Memory B cell (primary cell): ENCODE measurements at regions not wholly inside any gene's neighbourhood (a gene's known extent, or its start where the extent isn't known, plus 50 kb on each side); places are given as distances from the start of the nearest gene placed in this dataset.
"Not testable (repeated sequence)": the region's sequence is repeated elsewhere in the genome, so short reads cannot be mapped to it uniquely, and the experiment has no call there.

Source experiments
- ATAC-seq: fragments of 150-1000 bp; cut with Tn5 transposase; 2 replicates; pipeline ENCODE4 v1.10.0; 2021; ENCODE audit warnings: low read depth, mild to moderate bottlenecking, moderate library complexity
- DNase-seq, 2 donors: peaks; one replicate each; pipeline ENCODE4 v3.0.0; 2022; ENCODE audit warnings: low spot score in 2 of 2
- H3K27ac Mint-ChIP-seq: one replicate; pipeline ENCODE4 v1.8.0; 2022; ENCODE audit warnings: mild to moderate bottlenecking, moderate library complexity, mixed read lengths
- H3K27me3 Mint-ChIP-seq: one replicate; pipeline ENCODE4 v1.8.0; 2022; ENCODE audit warnings: mixed read lengths
- H3K36me3 Mint-ChIP-seq: one replicate; pipeline ENCODE4 v1.8.0; 2022; ENCODE audit warnings: mild to moderate bottlenecking, mixed read lengths
- H3K4me1 Mint-ChIP-seq: one replicate; pipeline ENCODE4 v1.8.0; 2022; ENCODE audit warnings: mixed read lengths
- H3K4me3 Mint-ChIP-seq: one replicate; pipeline ENCODE4 v1.8.0; 2022; ENCODE audit warnings: mild to moderate bottlenecking, moderate library complexity, mixed read lengths
- H3K9me3 Mint-ChIP-seq: one replicate; pipeline ENCODE4 v1.8.0; 2022; ENCODE audit warnings: mixed read lengths

DNA sequence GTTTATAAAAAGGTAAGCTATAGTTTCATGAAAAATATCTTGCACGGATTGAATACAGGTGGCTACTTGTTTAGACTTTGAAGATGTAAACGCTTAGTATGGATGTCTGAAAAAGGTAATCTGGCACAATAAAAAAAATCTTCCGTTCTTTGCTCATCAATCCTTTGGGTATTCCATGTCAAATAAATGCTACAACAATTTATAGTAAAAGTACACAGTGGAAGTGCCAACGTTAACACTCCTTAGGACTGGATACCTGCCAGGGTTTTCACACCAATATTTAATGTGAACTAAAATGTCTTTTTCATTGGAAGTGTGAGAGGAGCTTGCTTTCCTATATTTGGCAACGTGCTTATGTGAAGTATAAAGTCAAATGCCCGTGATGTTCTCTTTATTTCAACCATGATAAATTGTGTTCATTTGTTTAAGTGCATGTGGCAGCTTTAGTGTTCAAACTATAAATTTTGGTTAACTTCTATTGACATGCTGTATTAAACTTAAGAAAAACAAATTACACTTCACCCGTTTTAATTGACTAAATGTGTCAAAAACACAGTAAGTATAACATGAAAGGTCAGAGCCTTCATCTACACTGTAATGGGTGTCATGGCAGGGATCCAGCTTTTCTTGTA, 121.7 kb upstream of the HAND2 start:
- H3K27me3 Mint-ChIP-seq: no peaks in the 10 kb centered on the region
- no peaks in the 10 kb centered on the region for H3K4me1 Mint-ChIP-seq
- DNase-seq: no peak
- H3K36me3 Mint-ChIP-seq: no peaks in the 10 kb centered on the region
- H3K4me3 Mint-ChIP-seq: no peak overlapping the region
- H3K9me3 Mint-ChIP-seq: no peaks in the 10 kb centered on the region
- ATAC-seq: no peak
- no peak overlapping the region for H3K27ac Mint-ChIP-seq

DNA sequence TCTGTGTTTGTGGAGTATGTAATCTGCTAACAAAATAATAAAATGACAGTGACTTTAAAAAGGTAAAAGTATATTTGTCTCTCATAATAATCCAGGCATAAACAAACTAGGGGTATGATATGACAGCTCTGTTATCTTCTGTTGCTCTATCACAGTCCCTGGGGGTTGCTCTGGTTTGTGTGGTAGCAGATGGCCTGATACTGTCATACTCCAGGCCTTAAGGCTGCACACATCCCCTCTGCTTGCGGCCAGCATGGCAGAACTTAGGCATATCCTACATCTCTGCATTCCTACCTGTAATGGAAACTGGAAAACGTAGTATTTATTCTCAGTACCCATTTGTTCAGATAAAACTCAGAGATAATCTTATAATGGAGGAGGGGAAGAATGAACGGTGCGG, 117.9 kb upstream of the HAND2 start:
- DNase-seq: no peak
- Mint-ChIP-seq H3K27me3 (no peaks in the 10 kb centered on the region), H3K4me1 (no peaks in the 10 kb centered on the region), H3K27ac (no peak overlapping the region), H3K4me3 (no peak overlapping the region), H3K9me3 (no peaks in the 10 kb centered on the region), H3K36me3 (no peaks in the 10 kb centered on the region)
- no peak for ATAC-seq

DNA sequence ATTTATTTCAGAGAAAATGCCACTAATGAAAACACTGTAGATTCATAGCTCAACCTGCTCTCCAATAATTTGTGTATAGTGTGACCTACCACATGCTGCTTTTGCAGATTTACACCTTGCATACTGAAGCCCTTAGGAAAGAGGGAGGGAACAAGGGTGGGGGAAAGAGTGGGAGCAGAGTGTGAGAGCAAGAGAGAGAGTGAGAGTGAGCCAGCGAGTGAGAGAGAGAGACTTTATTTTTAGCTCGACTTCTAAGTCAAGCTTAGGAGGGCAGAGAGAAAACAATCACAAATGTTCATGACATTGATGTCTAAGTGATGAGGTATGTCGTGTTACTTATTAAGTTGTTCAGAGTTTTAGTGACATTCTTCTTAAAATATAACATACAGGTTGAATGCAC, 112.5 kb upstream of the HAND2 start:
- H3K27ac Mint-ChIP-seq: no peak overlapping the region
- no peak overlapping the region for H3K4me3 Mint-ChIP-seq
- no peaks in the 10 kb centered on the region for H3K36me3 Mint-ChIP-seq
- no peaks in the 10 kb centered on the region for H3K4me1 Mint-ChIP-seq
- no peaks in the 10 kb centered on the region for H3K27me3 Mint-ChIP-seq
- peaks cover 2% of the 10 kb centered on the region for H3K9me3 Mint-ChIP-seq
- DNase-seq (no peak), ATAC-seq (no peak)

DNA sequence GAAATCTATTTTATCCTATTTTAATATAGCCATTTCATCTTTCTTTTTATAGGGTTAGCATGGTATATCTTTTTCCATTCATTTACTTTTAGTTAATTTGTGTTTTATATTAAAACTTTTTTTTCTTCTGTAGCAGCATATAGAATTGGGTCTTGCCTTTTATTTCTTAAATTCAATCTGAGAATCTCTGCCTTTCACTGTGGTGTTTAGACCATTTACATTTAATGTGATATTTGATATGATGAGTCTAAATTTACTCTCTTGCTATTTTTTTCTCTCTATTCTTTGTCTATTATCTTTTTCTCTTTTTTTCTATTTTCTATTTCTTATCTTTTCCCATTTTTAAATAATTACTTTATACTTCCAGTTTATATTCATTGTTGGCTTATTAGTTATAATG, 105.4 kb upstream of the HAND2 start:
- Mint-ChIP-seq H3K4me1 (no peaks in the 10 kb centered on the region), H3K36me3 (no peaks in the 10 kb centered on the region), H3K27me3 (no peaks in the 10 kb centered on the region), H3K9me3 (peaks cover 12% of the 10 kb centered on the region), H3K27ac (no peak overlapping the region), H3K4me3 (no peak overlapping the region)
- DNase-seq: no peak
- ATAC-seq: no peak

DNA sequence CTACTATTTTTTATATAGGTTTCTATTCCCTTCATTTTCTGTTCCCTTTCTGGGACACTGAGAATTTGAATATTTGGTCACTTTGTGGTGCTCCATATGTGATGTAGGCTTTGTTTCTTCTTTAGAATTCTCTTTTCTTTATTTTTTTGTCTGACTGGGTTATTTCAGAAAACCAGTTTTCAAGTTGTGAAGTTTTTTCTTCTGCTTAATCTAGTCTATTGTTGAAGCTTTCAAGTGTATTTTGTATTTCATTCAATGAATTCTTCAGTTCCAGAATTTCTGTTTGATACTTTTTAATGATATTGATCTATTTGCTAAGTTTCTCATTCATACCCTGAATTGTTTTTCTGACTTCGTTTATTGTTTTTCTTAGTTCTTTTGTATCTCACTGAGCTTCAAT, 96.2 kb upstream of the HAND2 start:
- H3K27ac Mint-ChIP-seq: no peak overlapping the region
- no peaks in the 10 kb centered on the region for H3K4me1 Mint-ChIP-seq
- H3K36me3 Mint-ChIP-seq: no peaks in the 10 kb centered on the region
- H3K4me3 Mint-ChIP-seq: no peak overlapping the region
- ATAC-seq (no peak), DNase-seq (no peak)
- no peaks in the 10 kb centered on the region for H3K27me3 Mint-ChIP-seq
- H3K9me3 Mint-ChIP-seq: peaks cover 16% of the 10 kb centered on the region

DNA sequence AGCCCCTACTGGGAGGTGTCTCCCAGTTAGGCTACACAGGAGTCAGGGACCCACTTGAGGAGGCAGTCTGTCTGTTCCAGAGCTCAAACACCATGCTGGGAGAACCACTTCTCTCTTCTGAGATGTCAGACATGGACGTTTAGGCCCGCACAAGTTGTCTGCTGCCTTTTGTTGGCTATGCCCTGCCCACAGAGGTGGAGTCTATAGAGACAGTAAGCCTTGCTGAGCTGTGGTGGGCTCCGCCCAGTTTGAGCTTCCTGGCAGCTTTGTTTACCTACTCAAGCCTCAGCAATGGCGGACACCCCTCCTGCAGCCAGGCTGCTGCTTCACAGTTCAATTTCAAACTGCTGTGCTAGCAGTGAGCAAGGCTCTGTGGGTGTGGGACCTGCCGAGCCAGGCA, 88.6 kb upstream of the HAND2 start:
- not testable (repeated sequence) for H3K27me3 Mint-ChIP-seq, H3K36me3 Mint-ChIP-seq, ATAC-seq, H3K4me3 Mint-ChIP-seq, H3K4me1 Mint-ChIP-seq, H3K27ac Mint-ChIP-seq, DNase-seq
- peaks cover 14% of the 10 kb centered on the region for H3K9me3 Mint-ChIP-seq

DNA sequence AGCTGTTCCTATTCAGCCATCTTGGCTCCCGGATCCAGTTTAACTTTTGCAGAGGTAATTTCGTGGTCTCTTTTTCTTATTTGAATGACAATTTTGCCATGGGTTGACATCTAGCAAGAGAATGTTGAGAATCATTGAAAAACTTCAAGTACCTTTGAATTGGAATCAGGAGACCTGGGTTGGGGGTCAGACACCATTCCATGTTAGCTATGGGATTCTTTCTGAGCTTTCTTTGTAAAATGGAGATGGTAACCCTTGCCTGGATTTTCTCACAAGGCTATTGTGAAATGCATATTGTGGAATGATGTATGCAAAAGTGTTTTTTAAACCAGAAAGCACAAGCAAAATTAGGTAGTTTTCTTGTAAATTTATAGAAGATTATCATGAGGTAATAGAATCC, 79.1 kb upstream of the HAND2 start:
- Mint-ChIP-seq H3K36me3 (no peaks in the 10 kb centered on the region), H3K27ac (no peak overlapping the region), H3K27me3 (peaks cover 3% of the 10 kb centered on the region), H3K4me3 (no peak overlapping the region), H3K9me3 (peaks cover 14% of the 10 kb centered on the region), H3K4me1 (no peaks in the 10 kb centered on the region)
- ATAC-seq (no peak), DNase-seq (no peak)

DNA sequence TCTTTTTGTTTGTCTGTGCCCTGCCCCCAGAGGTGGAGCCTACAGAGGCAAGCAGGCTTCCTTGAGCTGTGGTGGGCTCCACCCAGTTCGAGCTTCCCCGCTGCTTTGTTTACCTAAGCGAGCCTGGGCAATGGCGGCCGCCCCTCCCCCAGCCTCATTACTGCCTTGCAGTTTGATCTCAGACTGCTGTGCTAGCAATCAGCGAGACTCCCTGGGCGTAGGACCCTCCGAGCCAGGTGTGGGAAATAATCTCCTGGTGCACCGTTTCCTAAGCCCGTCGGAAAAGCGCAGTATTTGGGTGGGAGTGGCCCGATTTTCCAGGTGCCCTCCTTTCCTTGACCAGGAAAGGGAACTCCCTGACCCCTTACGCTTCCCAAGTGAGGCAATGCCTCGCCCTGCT, 78.6 kb upstream of the HAND2 start:
- H3K9me3 Mint-ChIP-seq: peaks cover 14% of the 10 kb centered on the region
- H3K36me3 Mint-ChIP-seq, ATAC-seq: not testable (repeated sequence)

DNA sequence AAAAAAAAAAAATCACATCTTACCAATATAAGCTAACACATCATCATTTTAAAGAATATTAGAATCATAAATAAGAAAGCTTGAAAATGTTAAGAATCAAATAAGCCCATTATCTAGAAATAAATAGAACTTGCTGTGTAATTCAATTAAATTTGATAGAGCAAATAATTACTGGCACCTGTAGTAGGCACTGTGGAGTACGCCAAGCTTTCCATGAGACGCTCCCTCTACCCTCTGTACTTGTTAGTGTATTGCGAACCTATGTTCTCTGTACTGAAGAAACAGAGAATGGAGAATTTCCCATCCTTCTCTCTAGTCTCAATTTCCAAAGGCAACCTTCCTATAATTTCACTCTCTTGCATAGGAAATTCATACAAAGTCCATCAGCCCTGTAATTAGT, 61.7 kb upstream of the HAND2 start:
- no peaks in the 10 kb centered on the region for H3K4me1 Mint-ChIP-seq
- no peak for DNase-seq
- no peak overlapping the region for H3K4me3 Mint-ChIP-seq
- no peaks in the 10 kb centered on the region for H3K36me3 Mint-ChIP-seq
- ATAC-seq: no peak
- no peak overlapping the region for H3K27ac Mint-ChIP-seq
- H3K9me3 Mint-ChIP-seq: no peaks in the 10 kb centered on the region
- H3K27me3 Mint-ChIP-seq: no peaks in the 10 kb centered on the region

More for the DNA sequence above, 78.6 kb upstream of the HAND2 start:
- H3K4me1 Mint-ChIP-seq, H3K27ac Mint-ChIP-seq, H3K27me3 Mint-ChIP-seq, DNase-seq, H3K4me3 Mint-ChIP-seq: not testable (repeated sequence)

DNA sequence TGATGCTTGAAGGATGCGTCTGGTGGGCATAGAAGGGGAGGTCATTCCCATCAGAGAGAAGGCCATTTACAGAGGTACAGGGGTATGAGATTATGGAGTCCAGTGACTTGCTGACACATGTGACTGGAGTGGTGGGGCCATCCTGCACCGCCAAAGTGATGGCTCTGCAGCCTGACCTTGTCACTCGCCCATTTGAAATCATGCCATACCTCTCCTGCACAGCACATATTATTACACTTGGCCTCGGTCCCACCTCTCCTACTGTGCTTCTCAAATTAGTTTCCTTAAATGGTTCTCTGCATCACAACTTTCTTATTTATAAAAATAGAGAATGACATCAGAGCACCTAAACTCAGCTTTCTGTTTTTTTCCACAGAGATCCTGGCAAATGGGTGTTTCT, 60.7 kb upstream of the HAND2 start:
- ATAC-seq (no peak), DNase-seq (no peak)
- Mint-ChIP-seq H3K27ac (no peak overlapping the region), H3K36me3 (no peaks in the 10 kb centered on the region), H3K9me3 (no peaks in the 10 kb centered on the region), H3K27me3 (no peaks in the 10 kb centered on the region), H3K4me3 (no peak overlapping the region), H3K4me1 (no peaks in the 10 kb centered on the region)

DNA sequence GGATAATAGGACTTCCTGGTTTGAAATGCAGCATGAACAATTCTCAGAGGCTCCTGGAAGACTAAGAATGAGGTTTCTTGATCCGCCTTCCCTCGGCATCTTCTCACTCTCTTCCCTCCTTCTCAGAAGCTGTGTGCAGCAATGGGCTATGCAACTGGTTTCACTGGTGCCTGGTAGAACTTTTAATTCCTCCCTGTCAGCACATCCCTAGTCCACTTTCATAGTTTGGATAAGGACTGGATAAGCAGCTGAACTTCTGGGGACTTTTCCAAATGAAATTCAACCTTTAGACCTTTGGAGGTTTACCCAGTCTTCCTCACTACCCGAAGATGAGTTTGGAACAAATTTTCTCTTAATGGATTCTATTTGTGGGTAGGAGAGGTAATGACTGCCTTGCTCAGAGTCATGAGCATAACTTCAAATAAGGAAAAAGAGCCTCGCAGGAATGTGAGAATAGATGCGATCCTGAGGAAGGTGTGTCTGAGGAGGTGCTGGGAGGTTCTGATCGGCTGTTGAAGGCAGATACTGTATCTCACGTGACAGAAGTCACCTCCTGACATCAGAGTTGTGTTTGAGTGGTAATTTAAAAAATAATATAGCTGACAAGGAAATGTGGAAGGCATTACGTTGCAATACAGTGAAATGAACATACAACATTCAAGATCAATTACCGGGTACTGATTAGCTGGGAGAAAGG, 56.0 kb upstream of the HAND2 start:
- no peaks in the 10 kb centered on the region for H3K36me3 Mint-ChIP-seq
- no peak for ATAC-seq

DNA sequence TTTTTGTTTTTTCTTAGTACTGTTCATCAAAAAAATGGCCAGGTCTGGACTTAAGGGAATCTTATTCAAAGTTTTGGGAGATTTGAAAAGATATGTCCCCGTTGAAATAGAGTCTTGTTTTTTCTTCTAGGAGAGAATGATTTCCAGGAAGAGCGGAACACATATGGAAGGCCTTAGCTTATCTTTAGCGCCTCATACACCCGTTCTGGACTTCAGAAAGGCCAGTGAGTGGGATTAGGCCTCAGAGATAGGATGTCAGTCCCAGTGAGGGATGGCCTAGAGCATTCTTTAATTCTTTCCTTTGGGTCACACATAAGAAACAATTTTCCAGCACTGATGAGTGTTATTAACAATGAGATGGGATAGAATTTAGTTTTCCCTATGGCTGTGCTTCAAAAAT, 54.5 kb upstream of the HAND2 start:
- Mint-ChIP-seq H3K4me3 (no peak overlapping the region), H3K36me3 (no peaks in the 10 kb centered on the region), H3K4me1 (no peaks in the 10 kb centered on the region), H3K9me3 (peaks cover 1% of the 10 kb centered on the region), H3K27ac (no peak overlapping the region), H3K27me3 (peaks cover 3% of the 10 kb centered on the region)
- no peak for DNase-seq
- ATAC-seq: no peak

More for the DNA sequence above, 56.0 kb upstream of the HAND2 start:
- Mint-ChIP-seq H3K27me3 (peaks cover 3% of the 10 kb centered on the region), H3K9me3 (peaks cover 1% of the 10 kb centered on the region), H3K4me1 (no peaks in the 10 kb centered on the region), H3K4me3 (no peak overlapping the region), H3K27ac (no peak overlapping the region)
- DNase-seq: no peak
